GM19328 (cell line): ENCODE measurements at regions not wholly inside any gene's neighbourhood (a gene's known extent, or its start where the extent isn't known, plus 50 kb on each side); places are given as distances from the start of the nearest gene placed in this dataset.
"Not testable (repeated sequence)": the region's sequence is repeated elsewhere in the genome, so short reads cannot be mapped to it uniquely, and the experiment has no call there.

Source experiments
- ATAC-seq: cut with Tn5 transposase; IDR thresholded peaks from one replicate; pipeline ENCODE4 v1.9.1; 2021; ENCODE audit warnings: mild to moderate bottlenecking, moderate library complexity; ENCODE audit not compliant: unreplicated experiment

DNA sequence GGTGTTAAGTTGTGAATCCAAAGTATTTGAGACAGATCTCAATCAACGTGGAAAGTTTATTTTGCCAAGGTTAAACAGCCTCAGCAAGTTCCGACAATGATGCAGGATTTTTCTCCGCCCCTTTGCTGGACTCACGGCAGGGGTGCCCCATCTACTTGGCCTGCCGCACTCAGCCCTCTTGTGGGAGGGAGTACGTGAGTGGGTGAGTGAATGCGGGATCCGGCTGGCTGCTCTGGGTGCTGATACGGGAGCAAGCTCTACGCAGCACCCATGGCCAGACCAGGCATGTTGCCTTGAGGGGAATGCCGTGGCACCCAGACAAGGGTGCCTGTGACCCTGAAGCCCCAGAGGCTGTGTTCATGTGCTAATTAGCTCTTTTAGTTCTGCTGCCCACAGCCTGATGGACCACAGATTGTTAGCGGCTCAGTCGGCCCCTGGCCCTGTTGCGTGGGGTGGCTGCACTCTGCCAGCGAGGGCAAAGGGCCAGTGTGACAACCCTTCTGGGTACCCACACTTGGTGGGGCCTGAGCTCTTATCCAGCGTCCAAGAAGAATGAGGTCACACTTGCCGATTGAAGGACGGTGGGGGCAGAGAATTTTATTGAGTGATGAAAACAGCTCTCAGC, 81.2 kb upstream of the FAM153A start:
- not testable (repeated sequence) for ATAC-seq

- not testable (repeated sequence) for ATAC-seq
These were observed 75.0 kb upstream of the FAM153A start for GRCh38 chr5:177857642-177858200.

- not testable (repeated sequence) for ATAC-seq
These were observed 73.8 kb upstream of the FAM153A start for GRCh38 chr5:177856474-177856873.

DNA sequence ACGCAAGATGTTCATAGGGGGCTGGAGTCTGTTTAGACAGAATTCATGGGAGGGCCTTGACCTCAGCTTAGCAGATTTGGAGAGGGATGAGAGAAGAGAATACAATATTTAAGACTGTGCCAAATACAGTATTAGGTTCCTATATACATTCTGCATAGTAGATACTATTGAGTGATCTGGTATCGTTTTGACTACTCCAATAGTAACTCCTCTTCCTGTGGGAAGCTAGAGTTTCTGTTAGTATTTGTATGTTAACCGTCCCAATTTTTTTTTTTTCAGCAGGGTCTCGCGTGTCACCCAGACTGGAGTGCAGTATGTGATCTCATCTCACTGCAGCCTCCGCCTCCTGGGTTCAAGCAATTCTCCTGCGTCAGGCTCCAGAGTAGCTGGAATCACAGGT, 65.2 kb upstream of the FAM153A start:
- not testable (repeated sequence) for ATAC-seq

DNA sequence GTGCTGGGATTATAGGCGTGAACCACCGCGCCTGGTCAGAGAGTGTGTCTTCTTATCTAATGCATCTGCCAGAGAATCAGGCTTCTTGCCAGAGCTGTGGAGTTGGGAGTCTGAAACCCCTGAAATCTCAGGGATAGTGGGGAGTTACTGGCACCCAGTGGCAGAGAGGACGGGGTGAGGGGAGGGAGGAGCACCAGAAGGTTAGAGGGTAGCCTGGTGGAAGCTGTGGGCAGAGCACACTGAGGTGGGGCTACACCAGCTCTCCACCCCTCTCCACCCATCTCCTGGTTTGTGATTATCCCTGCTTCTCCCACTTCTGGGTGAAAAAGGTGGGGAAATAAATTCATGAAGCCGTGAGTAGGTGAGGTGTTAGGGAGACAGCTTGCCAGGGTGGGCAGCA, 63.9 kb upstream of the FAM153A start:
- ATAC-seq: not testable (repeated sequence)

DNA sequence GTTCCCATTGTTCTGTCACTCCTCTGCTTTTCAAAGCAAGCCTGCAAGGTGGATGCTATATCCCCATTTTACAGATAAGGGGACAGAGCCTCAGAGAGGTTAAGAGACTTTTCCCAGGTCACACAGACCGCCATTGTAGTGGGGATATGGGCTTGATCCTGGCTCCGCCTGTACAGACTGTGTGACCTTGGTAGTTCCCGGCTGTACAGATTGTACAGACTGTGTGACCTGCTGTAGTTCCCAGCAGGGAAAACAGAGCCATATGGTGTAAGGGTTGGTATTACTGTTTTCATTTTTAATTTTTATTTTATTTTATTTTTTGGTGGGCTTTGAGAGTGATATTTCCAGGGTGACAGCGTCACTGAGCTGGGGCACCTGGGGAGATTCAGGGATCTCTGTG, 63.2 kb upstream of the FAM153A start:
- not testable (repeated sequence) for ATAC-seq

DNA sequence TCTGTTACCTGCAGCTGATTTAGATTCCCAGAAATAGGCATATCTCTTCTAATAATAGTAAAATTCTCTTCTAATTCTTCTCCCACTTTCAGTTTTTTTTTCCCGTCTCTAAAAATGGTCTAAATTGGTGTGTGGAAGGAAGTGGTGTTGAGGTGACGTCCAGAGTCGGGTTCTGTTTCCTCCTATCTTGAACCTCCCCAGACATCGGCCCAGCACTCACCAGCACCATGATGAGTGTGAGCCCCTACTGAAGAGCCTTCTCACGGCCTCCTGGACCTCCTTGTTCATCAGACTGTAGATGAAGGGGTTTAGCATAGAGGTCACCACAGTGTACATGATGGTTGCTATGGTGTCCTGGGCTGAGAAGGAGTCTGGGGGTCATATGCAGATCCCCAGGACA, 53.5 kb upstream of the FAM153A start:
- ATAC-seq: not testable (repeated sequence)
